G401.6 (cell line): ENCODE measurements at regions not wholly inside any gene's neighbourhood (a gene's known extent, or its start where the extent isn't known, plus 50 kb on each side); places are given as distances from the start of the nearest gene placed in this dataset.
"Not testable (repeated sequence)": the region's sequence is repeated elsewhere in the genome, so short reads cannot be mapped to it uniquely, and the experiment has no call there.

ENCODE experiments used
- FAIRE-seq: peaks from 2 replicates; lab custom pipeline; 2012; peaks lifted over from hg19 to GRCh38; lab: Jason Lieb, UNC

DNA sequence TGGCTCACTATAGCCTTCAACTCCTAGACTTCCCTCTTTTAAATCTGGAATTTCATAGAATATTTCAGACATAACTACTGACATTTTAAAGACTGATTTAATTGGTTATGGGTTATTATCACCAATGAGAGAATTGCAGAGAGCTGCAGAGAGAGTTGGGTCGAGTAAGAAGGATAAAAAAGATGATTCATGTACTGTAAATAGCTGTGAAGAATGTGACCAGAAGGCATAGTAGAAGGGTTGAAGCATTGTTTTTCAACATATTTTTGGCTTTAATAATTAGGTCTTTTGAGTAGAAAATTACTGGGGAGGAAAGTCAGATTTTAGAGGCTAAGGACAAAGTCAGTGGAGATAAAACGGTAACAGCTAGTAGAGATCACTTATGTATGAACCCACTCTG lies 503.2 kb upstream of the SLC8A1 start:
- no peak for FAIRE-seq

DNA sequence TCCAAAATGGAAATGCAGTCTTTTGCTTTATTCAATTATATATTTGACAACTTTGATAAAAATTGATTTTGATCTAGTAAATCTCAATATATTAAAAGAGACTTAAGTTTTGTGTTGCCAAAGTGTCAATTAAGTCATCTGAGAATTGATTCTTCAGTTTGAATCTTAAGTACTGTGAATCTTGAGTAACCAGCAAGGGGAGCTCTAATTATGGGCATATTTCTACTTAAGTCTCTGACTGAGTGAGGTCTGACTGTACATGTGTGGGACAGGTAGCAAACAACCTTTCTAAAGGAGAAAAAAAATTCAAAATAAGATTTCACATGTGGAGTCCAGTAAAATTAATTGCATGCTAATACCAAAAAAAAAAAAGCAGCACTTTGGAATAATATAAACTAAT lies 503.7 kb upstream of the SLC8A1 start:
- FAIRE-seq = no peak

GRCh38 chr2:40957508-40957907 lies 505.6 kb upstream of the SLC8A1 start:
- FAIRE-seq = no peak

GRCh38 chr2:40962026-40962425 lies 510.1 kb upstream of the SLC8A1 start:
- FAIRE-seq = no peak

DNA sequence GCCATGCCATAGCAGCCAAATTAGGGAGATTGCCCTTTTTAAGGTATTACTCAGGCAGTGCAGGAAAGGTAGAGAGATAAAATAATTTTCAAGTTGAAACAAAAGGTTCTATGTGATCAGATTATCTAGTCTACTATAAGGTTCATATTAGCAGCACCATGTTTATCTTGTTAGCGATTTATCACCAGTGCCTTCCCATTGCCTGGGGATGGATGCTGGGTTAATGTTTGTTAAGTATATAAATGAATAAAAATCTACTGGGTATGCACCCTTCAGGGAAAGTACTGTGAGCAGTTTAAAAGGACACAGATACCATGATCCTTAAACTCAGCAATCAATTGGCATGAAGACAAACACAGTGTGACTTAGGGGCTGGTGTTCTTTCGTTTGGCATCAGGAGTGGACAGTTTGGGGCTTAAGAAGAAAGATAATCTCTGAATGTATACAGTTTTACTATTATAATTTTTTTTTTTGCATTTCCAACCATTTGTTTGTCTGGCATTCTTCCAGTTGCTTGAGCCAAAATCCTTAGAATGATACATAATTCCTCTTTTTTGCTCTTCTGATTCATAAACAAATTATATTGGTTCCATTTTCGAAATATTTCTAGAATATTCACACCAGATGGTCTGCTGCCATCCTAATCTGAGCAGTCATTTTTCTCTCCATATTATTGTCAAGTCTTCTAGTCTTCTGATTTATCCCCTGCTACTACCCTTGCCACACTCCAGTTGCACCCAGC lies 512.8 kb upstream of the SLC8A1 start:
- no peak for FAIRE-seq

GRCh38 chr2:40967451-40967850 lies 515.6 kb upstream of the SLC8A1 start:
- no peak for FAIRE-seq

DNA sequence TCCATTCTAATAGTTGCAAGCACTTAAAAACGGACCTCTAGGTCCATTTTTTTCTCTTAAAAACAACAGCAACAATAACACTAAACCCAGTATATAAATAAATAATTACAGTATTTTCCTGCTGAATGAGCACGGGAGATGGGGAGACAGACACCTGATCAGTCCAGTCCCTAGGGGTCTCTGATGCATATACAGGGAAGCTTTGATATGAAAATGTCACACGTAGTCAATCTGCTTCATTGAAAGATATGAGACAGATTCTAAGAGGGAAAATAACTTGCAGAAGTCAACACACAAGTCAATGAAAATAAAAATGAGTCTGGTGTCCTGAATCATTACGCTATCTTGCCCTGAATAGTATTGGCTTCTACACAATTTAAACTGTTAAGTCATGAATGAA lies 523.3 kb upstream of the SLC8A1 start:
- no peak for FAIRE-seq

DNA sequence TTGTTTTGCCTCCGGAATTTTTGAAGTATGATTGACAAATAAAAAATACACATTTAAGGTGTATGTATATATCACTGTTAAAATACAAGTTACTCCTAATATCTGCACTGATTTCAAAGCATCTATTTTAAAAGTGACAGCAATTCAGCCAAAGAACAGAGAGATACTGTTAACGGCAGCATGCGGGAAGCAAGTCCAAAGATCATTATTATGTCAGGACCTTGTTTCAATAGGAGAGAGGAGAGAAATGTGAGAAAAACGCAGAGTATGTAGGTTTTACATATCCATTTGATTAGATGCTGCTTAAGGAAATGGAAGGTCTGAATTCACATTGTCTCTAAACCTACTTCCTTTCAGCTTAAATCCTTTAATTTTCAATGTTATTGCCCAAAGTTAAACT lies 545.5 kb upstream of the SLC8A1 start:
- FAIRE-seq = no peak

- no peak for FAIRE-seq
Measured at GRCh38 chr2:41000374-41000773, 548.5 kb upstream of the SLC8A1 start.

- FAIRE-seq = no peak
Measured at GRCh38 chr2:41000906-41001305, 549.0 kb upstream of the SLC8A1 start.

DNA sequence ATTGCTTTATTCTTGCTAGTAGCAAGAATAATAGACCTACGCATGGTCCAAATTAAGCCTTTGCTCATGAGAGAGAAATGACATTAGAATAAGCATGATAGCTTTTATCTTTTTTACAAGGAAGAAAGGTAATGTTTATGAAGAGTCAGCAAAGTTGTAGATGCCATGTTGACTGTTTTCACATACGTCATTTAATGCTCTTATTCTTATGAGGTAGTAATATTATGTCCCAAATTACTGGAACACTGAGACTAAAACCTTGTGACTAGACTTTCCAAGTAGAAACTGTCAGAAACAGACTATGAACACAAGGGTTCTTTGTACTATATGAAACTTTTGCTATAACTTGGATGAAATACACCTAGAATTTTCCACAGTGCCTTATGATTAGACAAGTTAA lies 552.8 kb upstream of the SLC8A1 start:
- no peak for FAIRE-seq

GRCh38 chr2:41020358-41020757 lies 568.5 kb upstream of the SLC8A1 start:
- FAIRE-seq = no peak

GRCh38 chr2:41024816-41025215 lies 572.9 kb upstream of the SLC8A1 start:
- no peak for FAIRE-seq

GRCh38 chr2:41026613-41027012 lies 574.7 kb upstream of the SLC8A1 start:
- no peak for FAIRE-seq

DNA sequence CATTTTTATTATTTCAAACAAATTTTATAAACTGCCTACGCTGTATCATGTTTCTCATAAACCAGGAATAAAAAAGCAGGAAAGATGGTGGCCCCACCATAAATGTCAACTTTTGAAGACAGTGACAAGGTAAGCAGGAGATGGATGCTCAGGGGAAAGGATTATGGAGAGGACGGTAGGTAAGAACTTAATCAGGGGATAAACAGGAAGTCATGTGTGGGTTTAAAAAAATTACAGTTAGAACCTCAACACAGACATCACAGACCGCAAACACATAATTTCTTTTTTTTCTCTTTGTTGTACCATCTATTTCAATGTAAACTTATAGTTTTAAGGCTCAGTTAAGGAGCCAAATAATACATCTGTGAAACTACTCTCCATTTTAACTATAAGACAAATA lies 575.2 kb upstream of the SLC8A1 start:
- no peak for FAIRE-seq

- no peak for FAIRE-seq
Measured at GRCh38 chr2:41031282-41031681, 579.4 kb upstream of the SLC8A1 start.

GRCh38 chr2:41032715-41033114 lies 580.8 kb upstream of the SLC8A1 start:
- FAIRE-seq = no peak

DNA sequence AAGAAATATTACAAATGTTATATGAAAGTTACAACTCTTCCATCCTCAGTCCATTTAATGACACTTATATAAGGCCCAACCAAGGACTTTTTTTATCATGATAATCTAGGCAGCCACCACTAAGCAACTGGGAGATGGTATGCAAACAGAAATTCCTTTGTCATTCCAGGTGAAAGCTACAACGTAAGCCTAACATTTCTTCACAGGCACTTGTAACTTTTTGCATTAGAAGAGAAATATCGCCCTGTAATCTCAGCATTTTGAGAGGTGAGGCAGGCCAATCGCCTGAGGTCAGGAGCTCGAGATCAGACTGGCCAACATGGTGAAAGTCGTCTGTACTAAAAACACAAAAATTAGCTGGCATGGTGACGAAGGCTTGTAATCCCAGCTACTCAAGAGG lies 581.2 kb upstream of the SLC8A1 start:
- no peak for FAIRE-seq

DNA sequence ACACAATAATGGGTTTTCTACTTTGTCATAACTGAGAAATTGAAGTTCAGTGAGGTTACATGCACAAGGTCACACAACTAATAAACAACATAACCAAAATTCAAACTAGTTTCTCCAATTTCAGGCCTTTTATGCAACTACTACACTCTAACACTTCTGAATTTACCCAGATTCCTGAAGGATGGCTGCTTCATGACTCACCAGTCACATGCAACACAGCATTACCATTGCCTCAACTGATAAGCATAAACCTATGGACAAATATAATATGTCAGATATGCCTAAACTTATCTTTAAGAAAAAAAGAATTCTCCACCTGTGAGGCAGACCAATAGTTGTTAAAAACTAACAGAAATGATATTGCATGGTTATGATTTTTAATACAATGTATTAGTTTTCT lies 586.5 kb upstream of the SLC8A1 start:
- no peak for FAIRE-seq

GRCh38 chr2:41039750-41040149 lies 587.9 kb upstream of the SLC8A1 start:
- FAIRE-seq = not testable (repeated sequence)

DNA sequence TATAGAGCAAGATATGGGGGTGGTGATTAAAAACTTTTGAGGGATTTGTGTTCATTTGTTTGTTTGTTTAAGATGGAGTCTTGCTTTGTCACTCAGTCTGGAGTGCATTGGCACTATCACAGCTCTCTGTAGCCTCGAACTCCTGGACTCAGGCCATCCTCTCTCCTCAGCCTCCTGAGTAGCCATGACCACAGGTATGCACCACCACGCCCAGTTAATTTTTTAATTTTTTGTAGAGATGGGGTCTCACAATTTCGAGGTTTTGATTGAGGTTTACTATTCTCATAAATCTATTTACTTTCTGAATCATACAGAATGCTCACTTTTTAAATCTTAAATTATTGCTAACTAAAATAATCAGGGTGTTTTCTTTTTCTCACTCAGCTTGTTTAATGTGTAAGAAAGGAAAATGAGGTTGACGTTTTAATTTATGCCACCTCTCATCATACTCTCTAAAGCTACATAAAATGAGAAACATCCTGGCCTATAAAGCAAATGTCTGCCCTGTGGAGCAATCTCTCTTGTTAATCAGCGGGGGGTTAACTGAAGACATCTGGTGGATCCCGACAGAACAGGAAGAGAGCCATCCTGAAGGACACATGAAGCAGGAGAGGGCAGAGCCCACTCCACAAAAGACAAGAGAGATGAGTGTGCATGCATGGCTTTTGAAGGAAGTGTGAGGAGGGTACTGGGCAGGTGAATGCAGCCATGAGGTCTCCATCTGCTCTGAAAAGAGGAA lies 589.1 kb upstream of the SLC8A1 start:
- FAIRE-seq = no peak

DNA sequence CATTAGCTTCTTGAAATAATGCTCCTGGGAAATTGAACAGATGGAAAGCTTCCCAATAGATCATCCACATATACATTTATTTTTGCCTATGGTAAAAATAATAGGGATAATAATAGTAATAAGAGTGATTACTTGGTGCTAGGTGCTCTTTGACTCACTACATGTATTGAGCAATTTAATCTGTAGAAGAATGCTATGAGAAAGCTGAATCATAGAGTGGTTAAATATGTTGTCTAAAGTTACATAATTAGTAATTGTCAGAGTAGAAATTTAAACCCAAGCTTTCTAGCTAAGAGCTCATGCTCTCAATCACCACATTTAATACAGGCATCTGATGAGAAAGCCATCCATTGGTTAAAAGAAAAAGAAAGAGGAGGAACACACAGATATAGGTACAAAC lies 590.5 kb upstream of the SLC8A1 start:
- FAIRE-seq = no peak

GRCh38 chr2:41061356-41061755 lies 609.5 kb upstream of the SLC8A1 start:
- no peak for FAIRE-seq

GRCh38 chr2:41062336-41062735 lies 610.4 kb upstream of the SLC8A1 start:
- no peak for FAIRE-seq
